ENCODE measurements at regions not wholly inside any gene's neighbourhood (a gene's known extent, or its start where the extent isn't known, plus 50 kb on each side); places are given as distances from the start of the nearest gene placed in this dataset.

- DNase-seq: no peak
Measured at GRCh38 chr2:52779446-52779845, 988.2 kb upstream of the CHAC2 start.

DNA sequence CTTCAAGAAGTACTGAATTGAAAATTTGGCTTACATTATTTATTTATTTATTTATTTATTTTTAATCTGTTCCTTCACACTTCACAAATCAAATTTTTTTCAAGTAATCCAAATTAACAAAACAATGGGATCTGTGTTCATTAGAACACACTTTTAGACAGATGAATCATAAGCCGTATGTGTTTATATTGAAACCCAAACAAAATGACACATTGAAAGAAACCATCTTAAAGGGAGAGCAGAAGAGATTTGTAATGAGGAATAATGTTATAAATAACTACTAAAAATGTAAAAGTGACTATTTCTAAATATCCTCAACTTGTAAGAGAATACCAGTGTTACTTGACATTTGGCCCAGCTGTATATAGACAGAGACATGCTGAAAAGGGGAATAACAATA, 991.0 kb upstream of the CHAC2 start:
- DNase-seq: no peak

- DNase-seq: no peak
Measured at GRCh38 chr2:52775674-52776073, 991.9 kb upstream of the CHAC2 start.

- no peak for DNase-seq
Measured at GRCh38 chr2:52765735-52766134, 1001.9 kb upstream of the CHAC2 start.

- no peak for DNase-seq
Measured at GRCh38 chr2:52749764-52750163, 1017.8 kb upstream of the CHAC2 start.

GRCh38 chr2:52745144-52745543, 1022.5 kb upstream of the CHAC2 start:
- DNase-seq: no peak

- no peak for DNase-seq
Measured at GRCh38 chr2:52732849-52733395, 1034.7 kb upstream of the CHAC2 start.

DNA sequence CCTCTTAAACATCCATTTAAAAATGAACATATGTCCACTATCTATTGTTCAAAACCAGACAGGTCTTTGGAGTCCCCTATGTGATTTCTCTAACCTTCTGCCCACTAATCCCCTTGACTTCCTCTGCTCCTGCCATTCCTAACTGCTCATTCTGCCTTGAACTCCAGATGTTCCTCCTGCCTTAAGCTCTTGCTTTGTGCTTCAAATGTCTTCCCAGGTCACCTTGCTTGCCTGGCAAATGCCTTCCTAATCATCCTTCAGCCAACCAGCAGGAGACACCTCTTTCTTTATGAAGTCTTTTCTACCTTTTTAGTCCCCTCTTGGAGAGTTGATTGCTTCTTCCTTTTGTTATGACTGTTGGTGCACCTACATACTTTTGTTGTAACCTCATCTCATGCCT, 1043.0 kb upstream of the CHAC2 start:
- no peak for DNase-seq

DNA sequence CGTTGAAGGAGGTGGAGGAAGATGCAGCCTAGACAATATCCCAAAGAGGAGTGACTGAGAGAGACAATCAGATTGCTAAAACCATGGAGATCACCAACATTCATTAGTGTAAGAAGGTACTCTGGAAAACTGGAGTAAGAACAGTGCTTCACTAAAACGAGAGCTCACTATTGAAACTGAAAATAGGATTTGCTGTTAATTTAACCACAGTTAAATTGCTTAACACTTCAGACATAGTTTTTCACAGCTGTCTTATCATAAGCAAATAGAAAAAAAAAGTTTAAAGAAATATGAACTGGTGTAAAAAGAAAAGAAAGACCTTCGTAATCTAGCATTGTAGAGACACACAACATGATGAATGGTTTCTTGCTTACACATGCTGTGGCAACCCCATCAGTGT, 1049.8 kb upstream of the CHAC2 start:
- DNase-seq: no peak

DNA sequence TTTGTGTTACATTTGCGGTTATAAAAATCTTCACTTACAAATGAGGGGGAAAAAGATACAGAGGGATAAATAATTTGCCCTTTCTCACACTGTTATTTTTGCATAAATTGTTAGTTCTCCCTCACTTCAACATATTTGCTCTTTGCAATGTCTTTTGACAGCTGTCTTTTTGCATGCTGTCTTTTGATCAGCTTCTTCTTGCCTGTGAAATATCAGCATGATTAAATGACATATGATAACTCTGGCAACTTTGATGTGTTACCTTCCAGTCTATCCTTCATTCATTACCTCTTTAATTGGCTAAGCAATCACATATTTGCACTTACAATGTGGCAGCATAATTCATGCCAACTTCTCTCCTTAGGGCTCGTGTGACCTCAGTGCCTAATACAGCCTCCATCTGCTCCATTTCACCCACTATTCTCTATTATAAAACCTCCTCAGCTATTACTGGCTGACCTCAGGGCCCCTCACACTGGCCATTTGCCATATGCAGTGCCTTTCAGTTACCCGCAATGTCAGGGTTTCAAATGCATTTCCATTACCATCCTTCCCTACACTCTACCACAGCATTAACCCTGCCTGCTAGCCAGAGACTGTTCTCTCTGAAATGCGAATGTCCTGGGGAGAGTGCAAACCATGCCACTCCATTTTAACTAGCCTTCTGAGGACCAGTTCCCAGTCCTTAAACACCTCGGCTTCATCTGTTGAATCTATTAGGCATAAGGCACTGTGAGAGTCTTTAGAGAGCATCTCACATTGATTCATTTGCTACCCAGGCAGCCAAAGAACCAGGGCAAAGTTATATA, 1056.6 kb upstream of the CHAC2 start:
- DNase-seq: no peak

DNA sequence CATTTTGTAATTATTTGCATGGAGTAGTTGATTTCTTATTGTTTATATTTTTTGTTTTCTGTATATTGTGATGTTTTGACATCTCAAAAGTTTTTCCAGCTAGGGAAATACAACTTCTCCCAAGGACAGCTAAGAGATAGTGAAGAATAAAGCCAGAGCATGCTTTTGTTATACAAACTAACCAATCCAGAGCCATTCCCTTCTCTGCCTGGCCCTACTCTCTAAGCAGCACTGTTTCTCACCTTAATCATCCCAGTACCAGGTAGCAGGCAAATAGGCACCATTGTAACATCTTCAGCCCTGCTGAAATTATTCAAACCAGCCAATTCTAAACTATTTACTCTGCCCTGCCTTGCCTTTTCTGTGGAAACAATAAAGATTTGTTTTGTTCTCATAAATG, 1063.4 kb upstream of the CHAC2 start:
- no peak for DNase-seq

GRCh38 chr2:52703004-52703403, 1064.6 kb upstream of the CHAC2 start:
- no peak for DNase-seq

DNA sequence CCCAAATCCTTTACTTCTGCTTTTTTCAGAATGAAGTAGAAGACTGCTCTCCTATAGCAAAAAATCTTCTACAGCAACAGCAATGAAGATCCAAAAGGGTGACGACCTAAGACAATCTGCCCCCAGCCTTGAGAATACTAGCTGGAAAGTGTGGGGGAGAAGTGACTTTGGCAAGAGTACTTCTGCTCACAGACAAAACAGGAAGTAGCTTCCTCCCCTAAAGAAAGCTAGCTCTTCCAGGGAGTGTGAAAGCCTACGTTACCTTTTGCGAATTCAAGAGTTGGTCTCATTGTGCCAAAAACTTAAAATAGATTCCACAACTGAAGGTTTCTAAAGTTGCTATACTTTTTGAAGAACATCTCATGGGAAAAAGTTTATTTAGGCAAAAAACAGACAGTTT, 1069.2 kb upstream of the CHAC2 start:
- no peak for DNase-seq

DNA sequence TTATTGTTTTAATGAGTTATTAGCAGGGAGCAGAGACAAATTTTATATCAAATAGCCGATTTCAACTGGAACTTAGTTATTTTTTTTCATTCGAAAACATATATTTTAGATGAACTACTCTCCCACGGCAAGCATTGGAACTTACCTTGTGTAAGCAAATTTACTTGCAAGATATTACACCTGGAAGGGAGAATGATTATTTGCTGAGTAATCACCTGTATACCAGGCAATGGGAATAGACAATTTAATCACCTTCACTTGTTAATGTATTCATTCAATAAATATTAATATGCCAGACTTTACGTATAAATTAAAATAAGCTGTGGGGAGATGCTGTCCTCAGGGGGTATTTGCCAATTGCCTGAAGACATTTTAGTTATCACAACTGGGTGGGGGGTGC, 1069.9 kb upstream of the CHAC2 start:
- no peak for DNase-seq

DNA sequence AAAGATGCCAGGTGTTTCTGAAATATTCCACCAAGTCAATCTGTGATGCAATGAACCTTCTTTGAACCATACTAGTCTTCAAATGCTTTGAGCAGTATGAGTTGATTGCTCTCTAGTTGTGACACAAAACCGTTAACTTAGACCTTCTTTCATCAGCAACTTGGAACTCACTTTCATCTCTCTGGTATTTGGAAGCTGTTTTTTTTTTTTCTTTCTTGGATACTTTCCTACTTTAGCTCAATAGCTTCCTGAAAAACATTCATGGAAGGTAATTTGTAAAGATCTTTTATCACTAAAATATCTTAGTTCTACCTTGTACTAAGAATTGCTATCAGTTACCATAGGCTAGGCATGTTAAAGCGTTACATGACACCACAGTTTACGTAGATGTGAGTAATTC, 1071.9 kb upstream of the CHAC2 start:
- DNase-seq: no peak

GRCh38 chr2:52686935-52687334, 1080.7 kb upstream of the CHAC2 start:
- DNase-seq: no peak

- DNase-seq: no peak
Measured at GRCh38 chr2:52676056-52676455, 1091.5 kb upstream of the CHAC2 start.

DNA sequence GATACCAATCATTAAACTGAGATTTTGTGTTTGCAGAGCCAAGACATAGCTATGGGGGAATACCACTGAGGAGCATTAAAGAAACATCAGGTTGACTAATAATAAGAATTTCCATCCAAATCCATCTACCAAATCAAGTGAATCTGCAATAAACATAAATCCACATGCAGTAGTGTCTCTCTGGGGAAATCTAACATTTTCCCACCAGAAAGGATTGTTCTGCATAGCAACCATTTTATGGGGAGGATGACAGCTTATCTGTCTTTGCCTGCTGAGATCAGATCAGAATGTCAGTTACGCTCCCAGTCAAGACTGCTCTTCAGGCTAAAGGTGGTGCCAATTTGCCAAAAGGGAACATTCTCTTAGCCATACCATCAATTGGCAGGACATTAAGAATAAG, 1098.9 kb upstream of the CHAC2 start:
- no peak for DNase-seq

DNA sequence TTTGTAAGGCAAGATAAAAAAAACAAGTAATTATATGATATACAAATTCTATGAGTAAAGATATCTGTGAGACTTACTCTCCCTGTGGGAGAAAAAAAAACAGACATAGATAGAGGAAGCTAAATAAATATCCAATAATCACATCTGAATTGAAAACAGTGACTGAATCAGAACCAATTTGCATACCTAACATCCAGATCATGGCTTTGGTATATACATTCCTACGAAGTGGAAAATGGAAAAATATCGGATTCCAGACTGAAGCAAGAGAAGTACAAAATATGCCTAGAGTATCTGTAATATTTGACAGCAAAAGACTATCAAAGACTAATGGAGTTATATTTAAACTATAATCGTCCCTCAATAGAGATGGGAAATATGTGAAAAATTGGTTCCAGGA, 1108.1 kb upstream of the CHAC2 start:
- no peak for DNase-seq

- no peak for DNase-seq
Measured at GRCh38 chr2:52658598-52658997, 1109.0 kb upstream of the CHAC2 start.

DNA sequence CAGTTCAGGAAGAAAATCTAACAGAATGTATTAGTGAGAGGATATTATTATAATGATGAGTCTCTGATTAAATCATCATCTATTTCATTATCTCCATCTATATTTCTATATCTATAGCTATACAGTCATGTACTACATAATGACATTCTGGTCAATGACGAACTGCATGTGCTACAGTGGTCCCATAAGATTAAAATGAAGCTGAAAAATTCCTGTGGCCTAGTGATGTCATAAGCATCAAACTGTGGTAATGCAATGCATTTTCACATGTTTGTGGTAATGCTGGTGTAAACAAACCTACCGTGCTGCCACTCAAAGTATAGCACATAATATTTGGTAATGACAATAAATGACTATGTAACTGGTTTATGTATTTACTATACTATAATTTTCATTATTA, 1127.9 kb upstream of the CHAC2 start:
- DNase-seq: no peak

DNA sequence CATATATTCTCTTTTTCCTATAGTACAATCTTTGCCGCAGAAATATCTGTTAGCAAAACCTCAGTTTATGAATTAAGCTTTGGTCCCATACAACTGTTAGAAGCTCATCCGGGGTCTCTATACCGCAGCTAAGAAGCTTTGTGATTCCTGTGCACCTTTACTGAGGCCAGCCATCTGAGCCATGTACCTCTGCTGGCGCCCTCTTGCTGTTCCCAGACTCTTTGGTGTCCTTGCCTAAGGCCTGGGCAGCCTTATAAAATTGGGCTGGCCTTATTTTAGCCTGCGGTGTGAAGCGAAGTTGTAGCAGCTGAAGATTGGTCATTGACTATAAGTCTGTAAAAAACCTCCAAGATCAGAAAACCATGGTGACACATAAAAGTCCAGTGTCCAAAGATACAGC, 1135.1 kb upstream of the CHAC2 start:
- no peak for DNase-seq

- DNase-seq: no peak
Measured at GRCh38 chr2:52629944-52630343, 1137.7 kb upstream of the CHAC2 start.

GRCh38 chr2:52629531-52629930, 1138.1 kb upstream of the CHAC2 start:
- DNase-seq: no peak

GRCh38 chr2:52622266-52622665, 1145.3 kb upstream of the CHAC2 start:
- no peak for DNase-seq

All from stimulated activated CD4-positive, alpha-beta T cell treated with anti-CD3 and anti-CD28 coated beads, Interleukin-15, amount 100 ng/mL, for 24 hours (primary cell).